Hepatocyte (in vitro differentiated cells): ENCODE measurements at regions not wholly inside any gene's neighbourhood (a gene's known extent, or its start where the extent isn't known, plus 50 kb on each side); places are given as distances from the start of the nearest gene placed in this dataset.

Experiments used
- EZH2 ChIP-seq: fragments of 200-600 bp; sonication (generic); IDR thresholded peaks from 2 replicates; pipeline ENCODE4 v1.6.1; 2016; ENCODE audit warnings: antibody characterized with exemption, mild to moderate bottlenecking, borderline replicate concordance
- EZH2phosphoT487 ChIP-seq: fragments of 200-600 bp; sonication (generic); IDR thresholded peaks from one replicate; pipeline ENCODE4 v1.6.1; 2018; ENCODE audit warnings: antibody characterized with exemption, mild to moderate bottlenecking, low read depth, moderate library complexity; ENCODE audit not compliant: unreplicated experiment, severe bottlenecking
- TF ChIP-seq, protein P1 (sequence below): fragments of 200-600 bp; sonication (generic); IDR thresholded peaks from 2 replicates; pipeline ENCODE4 v1.5.1; 2016; ENCODE audit warnings: antibody characterized with exemption, mild to moderate bottlenecking; ENCODE audit not compliant: poor library complexity

DNA sequence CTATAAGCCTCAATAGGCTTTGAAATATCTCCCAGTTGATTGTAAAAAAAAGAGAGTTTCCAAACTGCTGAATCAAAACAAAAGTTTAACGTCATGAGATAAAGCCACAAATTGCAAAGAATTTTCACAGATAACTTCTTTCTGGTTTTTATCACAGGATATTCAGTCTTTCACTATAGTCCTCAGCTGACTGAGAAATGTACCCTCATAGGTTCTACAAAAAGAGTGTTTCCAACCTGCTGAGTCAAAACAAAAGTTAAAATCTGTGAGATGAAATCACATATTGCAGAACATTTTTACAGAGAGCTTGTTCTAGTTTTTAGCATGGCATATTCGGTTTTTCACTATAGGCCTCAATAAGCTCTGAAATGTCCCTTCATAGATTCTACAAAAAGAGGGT, 559.2 kb downstream of the KCNJ18 start:
- TF ChIP-seq, protein P1, sequence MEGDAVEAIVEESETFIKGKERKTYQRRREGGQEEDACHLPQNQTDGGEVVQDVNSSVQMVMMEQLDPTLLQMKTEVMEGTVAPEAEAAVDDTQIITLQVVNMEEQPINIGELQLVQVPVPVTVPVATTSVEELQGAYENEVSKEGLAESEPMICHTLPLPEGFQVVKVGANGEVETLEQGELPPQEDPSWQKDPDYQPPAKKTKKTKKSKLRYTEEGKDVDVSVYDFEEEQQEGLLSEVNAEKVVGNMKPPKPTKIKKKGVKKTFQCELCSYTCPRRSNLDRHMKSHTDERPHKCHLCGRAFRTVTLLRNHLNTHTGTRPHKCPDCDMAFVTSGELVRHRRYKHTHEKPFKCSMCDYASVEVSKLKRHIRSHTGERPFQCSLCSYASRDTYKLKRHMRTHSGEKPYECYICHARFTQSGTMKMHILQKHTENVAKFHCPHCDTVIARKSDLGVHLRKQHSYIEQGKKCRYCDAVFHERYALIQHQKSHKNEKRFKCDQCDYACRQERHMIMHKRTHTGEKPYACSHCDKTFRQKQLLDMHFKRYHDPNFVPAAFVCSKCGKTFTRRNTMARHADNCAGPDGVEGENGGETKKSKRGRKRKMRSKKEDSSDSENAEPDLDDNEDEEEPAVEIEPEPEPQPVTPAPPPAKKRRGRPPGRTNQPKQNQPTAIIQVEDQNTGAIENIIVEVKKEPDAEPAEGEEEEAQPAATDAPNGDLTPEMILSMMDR, result no peak
- TF ChIP-seq EZH2phosphoT487 (no peak), EZH2 (no peak)
